Motor neuron (in vitro differentiated cells): ENCODE measurements at regions not wholly inside any gene's neighbourhood (a gene's known extent, or its start where the extent isn't known, plus 50 kb on each side); places are given as distances from the start of the nearest gene placed in this dataset.
"Not testable (repeated sequence)": the region's sequence is repeated elsewhere in the genome, so short reads cannot be mapped to it uniquely, and the experiment has no call there.

Source experiments
- ATAC-seq, 8 experiments: fragments of 200-7000 bp; cut with Tn5 transposase; replicated peaks in 6 of 8; 2 replicates each; pipeline ENCODE4 v1.8.0; 2021; ENCODE audit warnings: mild to moderate bottlenecking in 8 of 8, moderate library complexity in 8 of 8
- H3K27ac ChIP-seq, 2 donors: fragments of 250-450 bp; sonication (Bioruptor Pico); 2 replicates each; pipeline ENCODE4 v1.9.0; 2021; ENCODE audit warnings: antibody characterized with exemption in 2 of 2, mild to moderate bottlenecking in 2 of 2, moderate library complexity in 1 of 2
- H3K4me1 ChIP-seq, 2 donors: fragments of 250-450 bp; sonication (Bioruptor Pico); replicated peaks in 1 of 2; 2 replicates each; pipeline ENCODE4 v1.6.1; 2021; ENCODE audit warnings: antibody characterized with exemption in 2 of 2, mild to moderate bottlenecking in 2 of 2, moderate library complexity in 1 of 2
- H3K4me3 ChIP-seq, 5 donors: fragments of 250-450 bp; sonication (Bioruptor Pico); 2 replicates each; pipeline ENCODE4 v1.9.0; 2021; ENCODE audit warnings: antibody characterized with exemption in 5 of 5, mild to moderate bottlenecking in 5 of 5, moderate library complexity in 4 of 5
- WGBS, 10 experiments: fragments of 450-650 bp; shearing (Covaris generic); methylation state at CpG; one replicate each; pipeline ENCODE4 v1.0.0; 2022; 5-methylcytosine and 5-hydroxymethylcytosine counted together
- in situ Hi-C, 9 experiments: fragments of 400-800 bp; cut with MboI; loops; one replicate each; pipeline ENCODE4 v1.15.0; 2021; ENCODE audit warnings: low sequenced_read_pairs in 9 of 9, low pct_unique_long_range_greater_than_20kb in 2 of 9; ENCODE audit not compliant: unreplicated experiment in 9 of 9

DNA sequence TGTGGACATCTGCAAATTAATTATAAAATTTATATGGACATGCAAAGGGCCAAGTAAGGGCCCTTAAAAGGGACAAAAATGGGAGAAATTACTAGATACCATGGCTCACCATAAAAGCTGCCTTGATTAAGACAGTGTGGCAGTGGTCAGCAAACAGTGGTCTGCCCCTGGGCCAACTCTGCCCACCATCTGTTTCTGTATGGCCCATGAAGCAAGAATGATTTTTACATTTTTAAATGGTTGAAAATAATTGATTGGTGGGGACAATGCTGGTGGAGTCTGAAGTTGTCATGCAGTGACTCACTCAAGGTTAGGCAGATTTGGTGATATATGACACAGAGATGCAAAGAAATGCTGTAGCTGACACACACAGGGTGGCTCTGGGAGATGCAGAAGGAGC is 143.2 kb upstream of the PRDM7 start:
- H3K27ac ChIP-seq, in situ Hi-C loops, H3K4me1 ChIP-seq: not testable (repeated sequence)

DNA sequence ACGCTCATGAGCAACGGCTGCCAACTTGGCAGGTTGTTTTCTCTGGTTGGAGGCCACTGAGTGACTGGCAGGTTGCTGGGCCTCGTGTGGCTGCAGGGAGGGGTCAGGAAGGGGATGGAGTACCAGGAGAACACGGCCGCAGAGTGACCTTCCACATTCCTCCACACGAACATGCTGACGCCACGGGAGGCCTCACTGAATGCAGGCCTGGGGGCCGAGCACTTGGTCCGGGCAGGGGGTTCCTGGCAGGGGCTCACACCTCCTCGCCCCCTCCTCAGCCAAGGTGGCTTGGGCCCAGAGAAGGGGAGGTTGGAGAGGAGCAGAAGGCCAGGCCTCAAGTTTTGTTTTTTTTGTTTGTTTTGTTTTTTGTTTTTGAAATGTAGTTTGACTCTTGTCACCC is 98.5 kb upstream of the PRDM7 start:
- ATAC-seq, H3K27ac ChIP-seq, H3K4me3 ChIP-seq, H3K4me1 ChIP-seq, in situ Hi-C loops: not testable (repeated sequence)
- WGBS, 10 experiments: no CpG with 5 or more reads among the region's 11 CpGs

More for the DNA sequence above, 143.2 kb upstream of the PRDM7 start:
- peak in 3 of 8 experiments; percentile 16 to 92 (median 90) for ATAC-seq
- not testable (repeated sequence) for H3K4me3 ChIP-seq

DNA sequence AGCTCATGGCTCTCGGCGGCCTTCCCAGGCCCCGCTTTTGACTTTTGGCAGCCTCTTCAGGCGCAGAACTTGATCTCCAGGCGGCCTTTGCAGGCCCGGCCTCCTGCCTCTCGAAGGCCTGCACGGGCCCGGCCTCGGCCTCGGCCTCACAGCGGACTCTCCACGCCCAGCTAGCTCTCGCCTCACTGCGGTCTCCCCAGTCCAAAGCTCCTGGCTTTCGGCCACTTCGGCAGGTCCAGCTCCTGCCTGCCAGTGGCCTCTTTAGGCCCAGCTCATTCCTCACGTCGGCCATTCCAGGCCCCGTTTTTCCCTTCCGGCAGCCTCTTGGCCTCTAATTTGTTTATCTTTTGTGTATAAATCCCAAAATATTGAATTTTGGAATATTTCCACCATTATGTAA is 94.5 kb upstream of the PRDM7 start:
- H3K4me3 ChIP-seq, in situ Hi-C loops, H3K27ac ChIP-seq, ATAC-seq, H3K4me1 ChIP-seq: not testable (repeated sequence)
- WGBS, 10 experiments: no CpG with 5 or more reads among the region's 21 CpGs

DNA sequence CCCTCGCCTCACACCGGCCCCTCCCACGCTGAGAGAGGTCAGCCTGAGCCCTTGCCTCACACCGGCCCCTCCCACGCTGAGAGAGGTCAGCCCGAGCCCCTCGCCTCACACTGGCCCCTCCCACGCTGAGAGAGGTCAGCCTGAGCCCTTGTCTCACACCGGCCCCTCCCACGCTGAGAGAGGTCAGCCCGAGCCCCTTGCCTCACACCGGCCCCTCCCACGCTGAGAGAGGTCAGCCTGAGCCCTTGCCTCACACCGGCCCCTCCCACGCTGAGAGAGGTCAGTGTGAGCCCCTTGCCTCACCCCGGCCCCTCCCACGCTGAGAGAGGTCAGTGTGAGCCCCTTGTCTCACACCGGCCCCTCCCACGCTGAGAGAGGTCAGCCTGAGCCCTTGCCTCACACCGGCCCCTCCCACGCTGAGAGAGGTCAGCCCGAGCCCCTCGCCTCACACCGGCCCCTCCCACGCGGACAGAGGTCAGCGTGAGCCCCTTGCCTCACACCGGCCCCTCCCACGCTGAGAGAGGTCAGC is 92.1 kb upstream of the PRDM7 start:
- no CpG with 5 or more reads among the region's 29 CpGs for WGBS, 10 experiments
- ATAC-seq, in situ Hi-C loops, H3K4me3 ChIP-seq, H3K27ac ChIP-seq, H3K4me1 ChIP-seq: not testable (repeated sequence)

DNA sequence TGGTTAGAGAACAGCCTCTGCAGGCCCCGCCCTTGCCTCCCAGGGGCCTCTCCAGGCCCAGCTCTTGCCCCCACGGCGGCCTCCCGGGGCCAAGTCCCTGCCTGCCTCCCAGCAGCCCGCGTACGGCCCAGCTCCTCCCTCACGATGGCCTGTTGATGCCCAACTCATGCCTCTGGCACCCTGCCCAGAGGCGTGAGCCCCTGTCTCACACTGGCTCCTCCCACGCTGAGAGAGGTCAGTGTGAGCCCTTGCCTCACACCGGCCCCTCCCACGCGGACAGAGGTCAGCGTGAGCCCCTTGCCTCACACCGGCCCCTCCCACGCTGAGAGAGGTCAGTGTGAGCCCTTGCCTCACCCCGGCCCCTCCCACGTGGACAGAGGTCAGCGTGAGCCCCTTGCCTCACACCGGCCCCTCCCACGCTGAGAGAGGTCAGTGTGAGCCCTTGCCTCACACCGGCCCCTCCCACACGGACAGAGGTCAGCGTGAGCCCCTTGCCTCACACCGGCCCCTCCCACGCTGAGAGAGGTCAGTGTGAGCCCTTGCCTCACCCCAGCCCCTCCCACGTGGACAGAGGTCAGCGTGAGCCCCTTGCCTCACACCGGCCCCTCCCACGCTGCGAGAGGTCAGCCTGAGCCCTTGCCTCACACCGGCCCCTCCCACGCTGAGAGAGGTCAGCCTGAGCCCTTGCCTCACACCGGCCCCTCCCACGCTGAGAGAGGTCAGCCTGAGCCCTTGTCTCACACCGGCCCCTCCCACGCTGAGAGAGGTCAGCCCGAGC is 91.4 kb upstream of the PRDM7 start:
- H3K4me1 ChIP-seq, ATAC-seq, H3K4me3 ChIP-seq, in situ Hi-C loops, H3K27ac ChIP-seq: not testable (repeated sequence)
- no CpG with 5 or more reads among the region's 38 CpGs for WGBS, 10 experiments

DNA sequence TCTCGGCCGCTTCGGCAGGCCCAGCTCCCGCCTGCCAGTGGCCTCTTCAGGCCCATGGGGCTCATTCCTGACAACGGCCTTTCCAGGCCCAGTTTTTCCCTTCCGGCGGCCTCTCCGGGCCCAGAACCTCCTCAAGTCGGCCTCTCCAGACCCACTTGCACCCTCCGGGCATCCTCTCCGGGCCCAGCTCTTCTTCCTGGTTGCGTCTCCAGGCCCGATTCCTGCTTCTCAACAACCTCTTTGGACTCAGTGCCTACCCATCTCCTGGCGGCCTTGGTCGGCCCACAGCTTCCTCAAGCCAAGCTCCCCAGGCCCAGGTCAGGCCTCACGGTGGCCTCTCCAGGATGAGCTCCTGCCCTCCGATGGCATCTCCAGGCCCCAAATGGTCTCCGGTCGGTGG is 90.6 kb upstream of the PRDM7 start:
- H3K4me1 ChIP-seq, H3K4me3 ChIP-seq, ATAC-seq, H3K27ac ChIP-seq, in situ Hi-C loops: not testable (repeated sequence)
- whole genome bisulfite sequencing, 10 experiments: no CpG with 5 or more reads among the region's 19 CpGs

DNA sequence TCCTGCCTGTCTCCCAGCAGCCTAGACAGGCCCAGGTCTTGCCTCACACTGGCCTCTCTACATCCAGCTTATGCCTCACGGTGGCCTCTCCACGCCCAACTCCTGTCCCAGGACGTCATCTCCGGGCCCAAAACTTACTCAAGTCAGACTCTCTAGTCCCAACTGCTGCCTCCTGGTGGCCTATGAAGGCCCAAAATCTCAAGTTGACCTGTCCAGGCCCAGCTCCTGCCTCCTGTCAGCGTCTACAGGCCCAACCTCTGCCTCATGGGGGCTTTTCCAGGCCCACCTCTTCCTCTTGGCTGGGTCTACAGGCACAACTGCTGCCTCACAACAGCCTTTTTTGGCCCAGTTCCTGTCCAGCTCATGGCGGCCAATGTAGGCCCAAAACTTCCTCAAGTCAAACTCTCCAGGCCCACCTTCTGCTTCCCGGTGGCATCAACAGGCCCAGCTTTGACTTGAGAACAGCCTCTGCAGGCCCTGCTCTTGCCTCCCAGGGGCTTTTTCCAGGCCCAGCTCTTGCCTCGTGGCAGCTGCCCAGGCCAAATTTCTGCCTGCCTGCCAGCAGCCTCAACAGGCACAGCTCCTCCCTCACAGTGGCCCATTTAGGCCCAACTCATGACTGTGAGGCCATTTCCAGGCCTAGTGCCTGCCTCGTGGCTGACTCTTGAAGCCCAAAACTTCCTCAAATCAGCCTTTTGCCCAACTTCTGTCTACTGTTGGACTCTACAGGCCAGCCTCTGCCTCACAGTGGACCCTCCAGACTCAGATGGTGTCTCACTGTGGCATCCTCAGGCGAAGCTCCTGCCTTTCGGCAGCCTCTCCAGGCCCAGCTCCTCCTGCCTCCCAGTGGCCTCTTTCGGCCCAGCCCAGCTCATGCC is 89.8 kb upstream of the PRDM7 start:
- H3K27ac ChIP-seq, in situ Hi-C loops, H3K4me1 ChIP-seq, ATAC-seq, H3K4me3 ChIP-seq: not testable (repeated sequence)
- WGBS, 10 experiments: no CpG with 5 or more reads among the region's 12 CpGs

DNA sequence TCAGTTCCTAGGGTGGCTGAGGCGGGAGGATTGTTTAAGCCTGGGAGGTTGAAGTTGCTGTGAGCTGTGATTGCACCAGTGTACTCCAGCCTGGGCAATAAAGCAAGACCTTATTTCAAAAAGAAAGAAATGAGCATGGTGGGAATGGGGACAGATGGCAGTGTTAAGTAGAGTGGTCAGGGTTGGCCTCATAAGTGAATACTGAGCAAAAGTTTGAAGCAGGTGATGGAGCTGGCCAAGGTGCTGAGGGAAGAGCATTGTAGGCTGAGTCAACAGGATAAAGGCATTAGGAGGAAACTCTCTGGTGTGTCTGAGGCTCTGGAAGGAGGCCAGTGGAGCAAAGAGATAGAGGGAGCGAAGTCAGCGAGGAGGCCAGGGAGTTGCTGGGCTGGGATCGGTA is 73.9 kb upstream of the PRDM7 start:
- no CpG with 5 or more reads among the region's 4 CpGs for WGBS, 10 experiments
- H3K4me3 ChIP-seq, in situ Hi-C loops, H3K27ac ChIP-seq, H3K4me1 ChIP-seq, ATAC-seq: not testable (repeated sequence)
